WI38 (cell line): ENCODE measurements at regions not wholly inside any gene's neighbourhood (a gene's known extent, or its start where the extent isn't known, plus 50 kb on each side); places are given as distances from the start of the nearest gene placed in this dataset.

Experiments used
- H3K4me3 ChIP-seq: 2 replicates; pipeline ENCODE4 v1.5.1; 2011; ENCODE audit warnings: low read depth, mild to moderate bottlenecking, control low read depth, low read length
- TF ChIP-seq, protein P1 (sequence below): IDR thresholded peaks from 2 replicates; pipeline ENCODE4 v1.5.1; 2012; ENCODE audit warnings: low read depth, mild to moderate bottlenecking, control low read depth, low read length

DNA sequence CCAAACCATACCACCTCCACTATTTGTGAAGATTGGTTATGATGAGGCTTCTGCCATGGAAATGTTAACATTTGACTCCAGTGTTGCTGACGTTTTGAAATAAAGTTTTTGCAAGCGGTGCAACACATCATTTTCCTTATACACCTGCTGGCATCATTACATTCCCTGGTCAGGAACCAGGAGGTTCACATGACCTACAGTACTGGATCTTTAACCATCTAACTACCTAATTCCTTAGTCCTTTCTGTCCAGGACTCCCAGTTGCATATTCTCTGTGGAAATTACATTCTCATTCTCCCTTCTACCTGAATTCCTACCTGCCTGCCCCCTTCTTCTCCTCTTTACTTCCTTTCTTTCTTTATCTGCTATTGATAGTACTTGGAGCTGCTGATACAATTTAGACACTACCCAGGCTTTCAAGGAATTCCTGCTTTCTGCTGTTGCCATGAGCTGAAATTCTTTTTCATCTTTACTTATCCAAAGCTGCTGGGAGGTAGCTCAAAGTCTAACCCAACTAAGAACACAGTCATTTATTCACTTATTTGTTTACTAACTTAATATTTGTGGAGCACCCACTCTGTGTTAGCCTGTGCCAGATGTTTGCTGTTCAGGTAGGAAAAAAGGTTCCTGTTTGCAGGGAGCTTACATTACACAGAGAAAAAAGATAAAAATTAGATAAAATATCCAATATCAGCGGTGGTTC, 144.2 kb downstream of the EDEM1 start:
- TF ChIP-seq, protein P1, sequence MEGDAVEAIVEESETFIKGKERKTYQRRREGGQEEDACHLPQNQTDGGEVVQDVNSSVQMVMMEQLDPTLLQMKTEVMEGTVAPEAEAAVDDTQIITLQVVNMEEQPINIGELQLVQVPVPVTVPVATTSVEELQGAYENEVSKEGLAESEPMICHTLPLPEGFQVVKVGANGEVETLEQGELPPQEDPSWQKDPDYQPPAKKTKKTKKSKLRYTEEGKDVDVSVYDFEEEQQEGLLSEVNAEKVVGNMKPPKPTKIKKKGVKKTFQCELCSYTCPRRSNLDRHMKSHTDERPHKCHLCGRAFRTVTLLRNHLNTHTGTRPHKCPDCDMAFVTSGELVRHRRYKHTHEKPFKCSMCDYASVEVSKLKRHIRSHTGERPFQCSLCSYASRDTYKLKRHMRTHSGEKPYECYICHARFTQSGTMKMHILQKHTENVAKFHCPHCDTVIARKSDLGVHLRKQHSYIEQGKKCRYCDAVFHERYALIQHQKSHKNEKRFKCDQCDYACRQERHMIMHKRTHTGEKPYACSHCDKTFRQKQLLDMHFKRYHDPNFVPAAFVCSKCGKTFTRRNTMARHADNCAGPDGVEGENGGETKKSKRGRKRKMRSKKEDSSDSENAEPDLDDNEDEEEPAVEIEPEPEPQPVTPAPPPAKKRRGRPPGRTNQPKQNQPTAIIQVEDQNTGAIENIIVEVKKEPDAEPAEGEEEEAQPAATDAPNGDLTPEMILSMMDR: no peak
- no peak overlapping the region for H3K4me3 ChIP-seq

- H3K4me3 ChIP-seq: no peak overlapping the region
- TF ChIP-seq, protein P1: no peak
Measured at GRCh38 chr3:5332270-5332956, 144.9 kb downstream of the EDEM1 start.

GRCh38 chr3:5339967-5340535, 152.5 kb downstream of the EDEM1 start:
- TF ChIP-seq, protein P1: no peak
- no peak overlapping the region for H3K4me3 ChIP-seq

GRCh38 chr3:5341610-5342009, 154.1 kb downstream of the EDEM1 start:
- TF ChIP-seq, protein P1: no peak
- no peak overlapping the region for H3K4me3 ChIP-seq

- H3K4me3 ChIP-seq: no peak overlapping the region
Measured at GRCh38 chr3:5343459-5343858, 156.0 kb downstream of the EDEM1 start.

DNA sequence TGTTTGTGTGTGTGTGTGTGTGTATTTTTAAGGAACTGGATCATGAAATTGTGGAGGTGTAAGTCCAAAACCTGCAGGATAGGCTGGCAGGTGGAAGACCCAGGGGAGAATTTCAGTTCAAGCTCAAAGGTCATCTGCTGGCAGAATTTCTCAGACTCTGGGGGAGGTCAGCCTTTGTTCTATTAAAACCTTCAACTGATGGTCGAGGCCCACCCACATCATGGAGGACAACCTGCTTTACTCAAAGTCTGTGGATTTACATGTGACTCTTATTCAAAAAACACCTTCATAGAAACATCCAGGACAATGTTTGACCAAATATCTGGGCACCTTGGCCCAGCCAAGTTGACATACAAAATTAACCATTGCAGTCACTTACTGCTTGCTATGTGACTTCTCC, 157.2 kb downstream of the EDEM1 start:
- H3K4me3 ChIP-seq: no peak overlapping the region
- TF ChIP-seq, protein P1: no peak

More at GRCh38 chr3:5343459-5343858, 156.0 kb downstream of the EDEM1 start:
- TF ChIP-seq, protein P1: no peak

- TF ChIP-seq, protein P1: no peak
- H3K4me3 ChIP-seq: no peak overlapping the region
Measured at GRCh38 chr3:5347486-5347885, 160.0 kb downstream of the EDEM1 start.
